HepG2 (cell line): ENCODE measurements at regions not wholly inside any gene's neighbourhood (a gene's known extent, or its start where the extent isn't known, plus 50 kb on each side); places are given as distances from the start of the nearest gene placed in this dataset.

Experiments
- ATAC-seq: fragments of 200-7000 bp; cut with Tn5 transposase; 3 replicates; pipeline ENCODE4 v1.9.1; 2020; ENCODE audit warnings: mild to moderate bottlenecking, moderate library complexity
- BruUV-seq: library from RNA; stranded (reverse); fragments of 400-500 nt; replicated peaks from 2 replicates; lab custom pipeline; 2021; lab: Mats Ljungman, UMichigan
- CTCF ChIA-PET: fragments of 300-600 bp; formaldehyde crosslinking; extraction: SDS; loops from one replicate; lab custom pipeline; 2021; ENCODE audit warnings: low total read pairs, inconsistent platforms, low intra/inter-chr PET ratio; lab: Yijun Ruan, JAX
- POLR2A ChIA-PET: fragments of 350-600 bp; sonication (Branson Sonifier 250); formaldehyde crosslinking; loops from one replicate; lab custom pipeline; 2020; ENCODE audit warnings: antibody characterized with exemption, inconsistent platforms; lab: Yijun Ruan, JAX
- DNase-seq: peaks from one replicate; pipeline ENCODE4 v3.0.0-alpha.2; 2015; ENCODE audit warnings: low spot score
- FAIRE-seq: peaks from 3 replicates; lab custom pipeline; 2011; peaks lifted over from hg19 to GRCh38; lab: Jason Lieb, UNC
- H2AFZ ChIP-seq: one replicate; pipeline ENCODE4 v1.6.1; 2011; ENCODE audit warnings: low read length, inconsistent platforms
- H3K27ac ChIP-seq: fragments of 300-600 bp; 3 replicates; pipeline ENCODE4 v1.8.0; 2011; ENCODE audit warnings: mixed run types, mild to moderate bottlenecking, mixed read lengths, low read length, inconsistent platforms; ENCODE audit not compliant: insufficient read depth; ENCODE audit errors: extremely low read length
- H3K27me3 ChIP-seq, 2 experiments: fragments of 200-600 bp in 1 of 2; 2 replicates in 1 of 2; 3 replicates in 1 of 2; pipeline versions ENCODE4 v1.6.0 to v1.8.0; 2011; ENCODE audit warnings: low read length in 2 of 2, mild to moderate bottlenecking in 2 of 2, moderate library complexity in 2 of 2, inconsistent platforms in 1 of 2; ENCODE audit not compliant: insufficient read depth in 2 of 2, control insufficient read depth in 1 of 2
- H3K36me3 ChIP-seq, 2 experiments: fragments of 200-600 bp in 1 of 2; replicated peaks in 1 of 2; 2 replicates in 1 of 2; 3 replicates in 1 of 2; pipeline versions ENCODE4 v1.5.1 to v1.8.0; 2011; ENCODE audit warnings: low read length in 2 of 2, inconsistent platforms in 1 of 2; ENCODE audit not compliant: insufficient read depth in 2 of 2, control insufficient read depth in 1 of 2
- H3K4me1 ChIP-seq: 2 replicates; pipeline ENCODE4 v1.5.1; 2012; ENCODE audit warnings: low read length, inconsistent platforms; ENCODE audit not compliant: insufficient read depth
- H3K4me2 ChIP-seq: 2 replicates; pipeline ENCODE4 v1.6.0; 2011; ENCODE audit warnings: low read depth, low read length, inconsistent platforms
- H3K4me3 ChIP-seq, 3 experiments: fragments of 200-600 bp in 1 of 3; sonication (generic), shearing (Covaris generic) in 1 of 3; replicated peaks in 1 of 3; 2 replicates each; pipeline ENCODE4 v1.5.1; 2011 to 2016; ENCODE audit warnings: low read length in 3 of 3, inconsistent platforms in 2 of 3, low read depth in 2 of 3, mild to moderate bottlenecking in 2 of 3, control low read depth in 1 of 3, mixed read lengths in 1 of 3; ENCODE audit not compliant: insufficient read depth in 1 of 3
- H3K79me2 ChIP-seq: one replicate; pipeline ENCODE4 v1.6.1; 2011; ENCODE audit warnings: low read length, inconsistent platforms; ENCODE audit not compliant: insufficient read depth
- H3K9ac ChIP-seq: 2 replicates; pipeline ENCODE4 v1.6.0; 2011; ENCODE audit warnings: mild to moderate bottlenecking, low read depth, low read length, inconsistent platforms; ENCODE audit not compliant: insufficient read depth
- H3K9me3 ChIP-seq: 2 replicates; pipeline ENCODE4 v1.5.1; 2012; ENCODE audit warnings: mild to moderate bottlenecking, low read length
- H4K20me1 ChIP-seq: 2 replicates; pipeline ENCODE4 v1.6.0; 2011; ENCODE audit warnings: inconsistent platforms, mild to moderate bottlenecking, low read length, moderate library complexity; ENCODE audit not compliant: insufficient read depth
- KLF13 ChIP-seq: sonication (generic); formaldehyde crosslinking; IDR thresholded peaks from 2 replicates; pipeline ENCODE4 v1.4.0; 2020; ENCODE audit warnings: mild to moderate bottlenecking, missing genetic modification reagents
- SUZ12 ChIP-seq: fragments of 150-350 bp; IDR thresholded peaks from 2 replicates; pipeline ENCODE4 v1.6.1; 2014; ENCODE audit warnings: low read depth, low read length
- TRIM24 ChIP-seq: sonication (generic); formaldehyde crosslinking; IDR thresholded peaks from 2 replicates; pipeline ENCODE4 v1.8.0; 2022; ENCODE audit warnings: mild to moderate bottlenecking, missing genetic modification reagents
- ZKSCAN5 ChIP-seq: sonication (generic); formaldehyde crosslinking; IDR thresholded peaks from 2 replicates; pipeline ENCODE4 v1.5.1; 2020; ENCODE audit warnings: mild to moderate bottlenecking, missing genetic modification reagents
- ZNF343 ChIP-seq: sonication (generic); formaldehyde crosslinking; IDR thresholded peaks from 2 replicates; pipeline ENCODE4 v1.4.0; 2020; ENCODE audit warnings: mild to moderate bottlenecking, missing genetic modification reagents
- WGBS: methylation state at CpG from one replicate; pipeline ENCODE4 v1.1.6; 2017; ENCODE audit warnings: low lambda C conversion rate; 5-methylcytosine and 5-hydroxymethylcytosine counted together
- in situ Hi-C: cut with HindIII; loops from 2 replicates; pipeline ENCODE4 v1.10.0; 2017; ENCODE audit warnings: low pct_unique_long_range_greater_than_20kb; ENCODE audit not compliant: extremely low pct_ligation_motif_present
- intact Hi-C: fragments of 100-400 bp; cut with micrococcal nuclease; formaldehyde crosslinking; loops from one replicate; pipeline ENCODE4 v1.10.0; 2022; ENCODE audit not compliant: unreplicated experiment
- TF ChIP-seq, protein P1 (sequence below): sonication (generic); formaldehyde crosslinking; IDR thresholded peaks from 2 replicates; pipeline ENCODE4 v1.5.0; 2020; ENCODE audit warnings: missing genetic modification reagents
- TF ChIP-seq, protein P2 (sequence below): sonication (generic); formaldehyde crosslinking; IDR thresholded peaks from 2 replicates; pipeline ENCODE4 v1.9.0; 2021; ENCODE audit warnings: missing genetic modification reagents, mild to moderate bottlenecking, borderline replicate concordance
- TF ChIP-seq, protein P3 (sequence below): sonication (generic); formaldehyde crosslinking; IDR thresholded peaks from 2 replicates; pipeline ENCODE4 v1.4.0; 2020; ENCODE audit warnings: missing genetic modification reagents, borderline replicate concordance

- TF ChIP-seq ZNF343 (CRISPR knock-in tag) = no peak
- no peak for TF ChIP-seq TRIM24
- no peak for TF ChIP-seq SUZ12
- TF ChIP-seq KLF13 (CRISPR knock-in tag) = no peak
- TF ChIP-seq, protein P1, sequence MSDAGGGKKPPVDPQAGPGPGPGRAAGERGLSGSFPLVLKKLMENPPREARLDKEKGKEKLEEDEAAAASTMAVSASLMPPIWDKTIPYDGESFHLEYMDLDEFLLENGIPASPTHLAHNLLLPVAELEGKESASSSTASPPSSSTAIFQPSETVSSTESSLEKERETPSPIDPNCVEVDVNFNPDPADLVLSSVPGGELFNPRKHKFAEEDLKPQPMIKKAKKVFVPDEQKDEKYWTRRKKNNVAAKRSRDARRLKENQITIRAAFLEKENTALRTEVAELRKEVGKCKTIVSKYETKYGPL = no peak
Measured at GRCh38 chr1:208465266-208465665, 221.1 kb upstream of the PLXNA2 start (continued).

- H3K27ac ChIP-seq = no peak overlapping the region
- BruUV-seq = no TSS peak
- H3K36me3 ChIP-seq = no peaks in the 10 kb centered on the region
- H3K4me1 ChIP-seq = no peaks in the 10 kb centered on the region
- POLR2A ChIA-PET = no interaction called here
- intact Hi-C loops (no loop called here), in situ Hi-C loops (no loop called here)
- FAIRE-seq = no peak
- WGBS = 28% methylated on average over 4 of the region's 4 CpGs
- H3K4me2 ChIP-seq = no peak overlapping the region
- no peaks in the 10 kb centered on the region for H3K9me3 ChIP-seq
- H4K20me1 ChIP-seq = no peaks in the 10 kb centered on the region
- peaks cover 0 to 5% of the 10 kb centered on the region in 2 experiments; a peak in 1 of 5 replicates for H3K27me3 ChIP-seq
- H3K9ac ChIP-seq = no peak overlapping the region
- CTCF ChIA-PET = no interaction called here
- H3K4me3 ChIP-seq = no peak overlapping the region
- no peak overlapping the region for H2AFZ ChIP-seq
- H3K79me2 ChIP-seq = no peaks in the 10 kb centered on the region
- TF ChIP-seq, protein P2, sequence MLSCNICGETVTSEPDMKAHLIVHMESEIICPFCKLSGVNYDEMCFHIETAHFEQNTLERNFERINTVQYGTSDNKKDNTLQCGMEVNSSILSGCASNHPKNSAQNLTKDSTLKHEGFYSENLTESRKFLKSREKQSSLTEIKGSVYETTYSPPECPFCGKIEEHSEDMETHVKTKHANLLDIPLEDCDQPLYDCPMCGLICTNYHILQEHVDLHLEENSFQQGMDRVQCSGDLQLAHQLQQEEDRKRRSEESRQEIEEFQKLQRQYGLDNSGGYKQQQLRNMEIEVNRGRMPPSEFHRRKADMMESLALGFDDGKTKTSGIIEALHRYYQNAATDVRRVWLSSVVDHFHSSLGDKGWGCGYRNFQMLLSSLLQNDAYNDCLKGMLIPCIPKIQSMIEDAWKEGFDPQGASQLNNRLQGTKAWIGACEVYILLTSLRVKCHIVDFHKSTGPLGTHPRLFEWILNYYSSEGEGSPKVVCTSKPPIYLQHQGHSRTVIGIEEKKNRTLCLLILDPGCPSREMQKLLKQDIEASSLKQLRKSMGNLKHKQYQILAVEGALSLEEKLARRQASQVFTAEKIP (CRISPR knock-in tag) = no peak
- no peak for TF ChIP-seq ZKSCAN5 (CRISPR knock-in tag)
- TF ChIP-seq, protein P3, sequence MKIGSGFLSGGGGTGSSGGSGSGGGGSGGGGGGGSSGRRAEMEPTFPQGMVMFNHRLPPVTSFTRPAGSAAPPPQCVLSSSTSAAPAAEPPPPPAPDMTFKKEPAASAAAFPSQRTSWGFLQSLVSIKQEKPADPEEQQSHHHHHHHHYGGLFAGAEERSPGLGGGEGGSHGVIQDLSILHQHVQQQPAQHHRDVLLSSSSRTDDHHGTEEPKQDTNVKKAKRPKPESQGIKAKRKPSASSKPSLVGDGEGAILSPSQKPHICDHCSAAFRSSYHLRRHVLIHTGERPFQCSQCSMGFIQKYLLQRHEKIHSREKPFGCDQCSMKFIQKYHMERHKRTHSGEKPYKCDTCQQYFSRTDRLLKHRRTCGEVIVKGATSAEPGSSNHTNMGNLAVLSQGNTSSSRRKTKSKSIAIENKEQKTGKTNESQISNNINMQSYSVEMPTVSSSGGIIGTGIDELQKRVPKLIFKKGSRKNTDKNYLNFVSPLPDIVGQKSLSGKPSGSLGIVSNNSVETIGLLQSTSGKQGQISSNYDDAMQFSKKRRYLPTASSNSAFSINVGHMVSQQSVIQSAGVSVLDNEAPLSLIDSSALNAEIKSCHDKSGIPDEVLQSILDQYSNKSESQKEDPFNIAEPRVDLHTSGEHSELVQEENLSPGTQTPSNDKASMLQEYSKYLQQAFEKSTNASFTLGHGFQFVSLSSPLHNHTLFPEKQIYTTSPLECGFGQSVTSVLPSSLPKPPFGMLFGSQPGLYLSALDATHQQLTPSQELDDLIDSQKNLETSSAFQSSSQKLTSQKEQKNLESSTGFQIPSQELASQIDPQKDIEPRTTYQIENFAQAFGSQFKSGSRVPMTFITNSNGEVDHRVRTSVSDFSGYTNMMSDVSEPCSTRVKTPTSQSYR (CRISPR knock-in tag) = no peak
- TF ChIP-seq, all 625 proteins: peak for 0
- no peak for DNase-seq
- ATAC-seq = no peak
Measured at GRCh38 chr1:208465786-208466590, 221.8 kb upstream of the PLXNA2 start.
